Body of pancreas (tissue), 4 donors: ENCODE measurements at regions not wholly inside any gene's neighbourhood (a gene's known extent, or its start where the extent isn't known, plus 50 kb on each side); places are given as distances from the start of the nearest gene placed in this dataset.
A peak's percentile ranks its signal among the peaks of the same experiment; 100 is the strongest.

Experiments
- ATAC-seq: fragments of 150-250 bp; one replicate; pipeline ENCODE4 v1.9.1; 2016
- DNase-seq, 4 donors: peaks; one replicate each; pipeline ENCODE4 v3.0.0-alpha.2; 2019
- H3K27ac ChIP-seq, 4 donors: fragments of 200-600 bp; sonication (generic); 1 replicate in 3 of 4; 2 replicates in 1 of 4; pipeline versions ENCODE4 v1.5.1 to v1.6.1; 2016 to 2019; ENCODE audit warnings: mild to moderate bottlenecking in 1 of 4, mixed read lengths in 1 of 4, moderate library complexity in 1 of 4
- H3K27me3 ChIP-seq, 2 donors: fragments of 200-600 bp; sonication (generic); one replicate each; pipeline ENCODE4 v1.6.0; 2016; ENCODE audit warnings: mild to moderate bottlenecking in 1 of 2
- H3K36me3 ChIP-seq, 2 donors: fragments of 200-600 bp; sonication (generic); replicated peaks in 1 of 2; 2 replicates each; pipeline ENCODE4 v1.5.1; 2016; ENCODE audit warnings: low read depth in 2 of 2; ENCODE audit not compliant: insufficient read depth in 1 of 2
- H3K4me1 ChIP-seq: fragments of 200-600 bp; sonication (generic); one replicate; pipeline ENCODE4 v1.6.0; 2016
- H3K4me3 ChIP-seq, 2 donors: fragments of 200-600 bp; sonication (generic); 1 replicate in 1 of 2; 2 replicates in 1 of 2; pipeline ENCODE4 v1.5.1; 2016 to 2019
- H3K9me3 ChIP-seq, 3 donors: fragments of 200-600 bp; sonication (generic); 1 replicate in 2 of 3; 2 replicates in 1 of 3; pipeline ENCODE4 v1.5.1; 2016
- CTCF ChIP-seq, 7 experiments: fragments of 450-650 bp in 4 of 7; fragments of 200-600 bp in 3 of 7; sonication (generic) in 3 of 7; IDR thresholded peaks; one replicate each; pipeline ENCODE4 v1.5.1; 2016 to 2019; ENCODE audit warnings: antibody characterized with exemption in 7 of 7
- POLR2A ChIP-seq, 3 donors: fragments of 450-650 bp; IDR thresholded peaks; one replicate each; pipeline ENCODE4 v1.6.1; 2016; ENCODE audit warnings: antibody characterized with exemption in 3 of 3, mild to moderate bottlenecking in 2 of 3
- WGBS, 2 donors: methylation state at CpG; one replicate each; pipeline ENCODE4 v1.1.5; 2017; 5-methylcytosine and 5-hydroxymethylcytosine counted together
- intact Hi-C: fragments of 100-400 bp; cut with DNase I; formaldehyde crosslinking; loops from one replicate; pipeline ENCODE4 v1.15.1; 2023

GRCh38 chr6:103783329-103783728 is 1076.4 kb downstream of the HACE1 start:
- H3K27ac ChIP-seq = no peak overlapping the region
- no peaks in the 10 kb centered on the region for H3K27me3 ChIP-seq
- TF ChIP-seq CTCF (IDR thresholded peaks at IDR 0.05) (no peak), POLR2A (IDR thresholded peaks at IDR 0.05) (no peak)
- WGBS, 2 donors = 3 to 13% methylated on average over 4 of the region's 4 CpGs
- H3K9me3 ChIP-seq = no peaks in the 10 kb centered on the region
- no peak overlapping the region for H3K4me3 ChIP-seq
- DNase-seq (peak; percentile 10 to 55 (median 23)), ATAC-seq (no peak)
- intact Hi-C loops = no loop called here
- no peaks in the 10 kb centered on the region for H3K4me1 ChIP-seq
- H3K36me3 ChIP-seq = no peaks in the 10 kb centered on the region

GRCh38 chr6:103769431-103769830 is 1090.3 kb downstream of the HACE1 start:
- no peak for TF ChIP-seq POLR2A (IDR thresholded peaks at IDR 0.05)
- no peak for TF ChIP-seq CTCF (IDR thresholded peaks at IDR 0.05)
- H3K36me3 ChIP-seq = no peaks in the 10 kb centered on the region
- ATAC-seq (no peak), DNase-seq (no peak)
- H3K27ac ChIP-seq = no peak overlapping the region
- 82 to 92% methylated on average over 1 of the region's 1 CpG for WGBS, 2 donors
- intact Hi-C loops = no loop called here
- H3K9me3 ChIP-seq = no peaks in the 10 kb centered on the region
- no peaks in the 10 kb centered on the region for H3K27me3 ChIP-seq
- H3K4me3 ChIP-seq = no peak overlapping the region
- H3K4me1 ChIP-seq = no peaks in the 10 kb centered on the region

GRCh38 chr6:103750603-103751002 is 1109.1 kb downstream of the HACE1 start:
- TF ChIP-seq CTCF (IDR thresholded peaks at IDR 0.05) = no peak
- TF ChIP-seq POLR2A (IDR thresholded peaks at IDR 0.05) = no peak
- intact Hi-C loops = no loop called here
- no peaks in the 10 kb centered on the region for H3K36me3 ChIP-seq

GRCh38 chr6:103734016-103734415 is 1125.7 kb downstream of the HACE1 start:
- no peaks in the 10 kb centered on the region for H3K27me3 ChIP-seq
- no peak overlapping the region for H3K27ac ChIP-seq
- DNase-seq = no peak
- H3K36me3 ChIP-seq = no peaks in the 10 kb centered on the region
- no peaks in the 10 kb centered on the region for H3K9me3 ChIP-seq
- H3K4me3 ChIP-seq = no peak overlapping the region
- H3K4me1 ChIP-seq = no peaks in the 10 kb centered on the region
- TF ChIP-seq POLR2A (IDR thresholded peaks at IDR 0.05) = no peak
- no peak for TF ChIP-seq CTCF (IDR thresholded peaks at IDR 0.05)
- ATAC-seq = no peak
- intact Hi-C loops = no loop called here
- 63 to 69% methylated on average over 6 of the region's 6 CpGs for whole genome bisulfite sequencing, 2 donors

More at GRCh38 chr6:103750603-103751002, 1109.1 kb downstream of the HACE1 start:
- Histone ChIP-seq H3K27ac (no peak overlapping the region), H3K4me3 (no peak overlapping the region), H3K4me1 (no peaks in the 10 kb centered on the region), H3K27me3 (no peaks in the 10 kb centered on the region), H3K9me3 (no peaks in the 10 kb centered on the region)
- WGBS, 2 donors = 49 to 50% methylated on average over 7 of the region's 7 CpGs
- DNase-seq (no peak), ATAC-seq (no peak)

- ATAC-seq (no peak), DNase-seq (no peak)
- Histone ChIP-seq H3K36me3 (no peaks in the 10 kb centered on the region), H3K27me3 (no peaks in the 10 kb centered on the region), H3K4me1 (no peaks in the 10 kb centered on the region), H3K4me3 (no peak overlapping the region), H3K9me3 (no peaks in the 10 kb centered on the region), H3K27ac (no peak overlapping the region)
- WGBS, 2 donors = 46 to 48% methylated on average over 2 of the region's 2 CpGs
- TF ChIP-seq CTCF (IDR thresholded peaks at IDR 0.05) = no peak
- TF ChIP-seq POLR2A (IDR thresholded peaks at IDR 0.05) = no peak
- intact Hi-C loops = no loop called here
Observed at GRCh38 chr6:103729658-103730057, 1130.1 kb downstream of the HACE1 start.
